Fibroblast of mammary gland (primary cell): ENCODE measurements at regions not wholly inside any gene's neighbourhood (a gene's known extent, or its start where the extent isn't known, plus 50 kb on each side); places are given as distances from the start of the nearest gene placed in this dataset.

Experiments used
- DNase-seq: peaks from one replicate; pipeline ENCODE4 v3.0.0-alpha.2; 2010; ENCODE audit warnings: low read depth
- H3K4me3 ChIP-seq: 2 replicates; pipeline ENCODE4 v1.5.1; 2011; ENCODE audit warnings: low read depth, mild to moderate bottlenecking, low read length, moderate library complexity; ENCODE audit not compliant: control insufficient read depth
- TF ChIP-seq, protein P1 (sequence below): conservative IDR thresholded peaks from 2 replicates; pipeline ENCODE4 v1.5.1; 2011; ENCODE audit warnings: low read depth, low read length, inconsistent platforms; ENCODE audit not compliant: control insufficient read depth, insufficient read depth

DNA sequence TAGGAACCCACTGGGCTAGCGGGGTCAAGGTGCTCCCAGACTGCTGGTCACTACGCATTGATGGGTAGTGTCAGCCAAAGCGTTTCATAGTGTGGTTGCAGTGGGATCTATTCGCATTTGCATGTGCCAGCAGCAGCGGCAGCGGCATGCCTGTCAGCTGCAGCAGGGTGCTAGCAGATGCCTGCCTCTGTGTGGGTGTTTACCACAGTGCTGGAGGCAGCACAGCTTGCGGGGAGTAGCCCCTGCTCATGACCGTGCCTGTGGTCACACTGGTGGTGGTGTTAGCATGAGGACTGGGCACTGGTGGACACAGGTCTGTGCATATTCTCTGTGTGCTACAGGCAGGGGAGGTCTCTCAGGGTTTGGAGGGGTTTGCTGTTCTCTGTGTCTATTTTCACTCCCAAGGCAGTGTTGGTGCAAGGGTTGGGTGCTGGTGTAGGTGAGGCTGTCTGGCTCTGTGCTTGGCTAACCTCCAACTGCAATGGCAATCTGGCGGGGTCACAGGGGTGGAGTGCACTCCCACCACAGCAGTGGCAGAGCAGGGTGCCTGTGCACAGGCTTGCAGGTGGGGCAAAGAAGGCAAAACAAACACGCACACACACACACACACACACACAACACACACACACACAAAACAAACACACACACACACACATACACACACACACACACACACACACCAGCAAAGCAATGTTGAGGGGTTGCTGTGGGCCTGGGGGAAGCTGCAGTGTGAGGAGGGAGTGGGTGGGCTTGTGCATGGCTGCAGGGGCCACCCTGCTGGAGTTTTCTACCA lies 184.4 kb downstream of the GLUD2 start:
- no peak for DNase-seq
- no peak overlapping the region for H3K4me3 ChIP-seq
- TF ChIP-seq, protein P1, sequence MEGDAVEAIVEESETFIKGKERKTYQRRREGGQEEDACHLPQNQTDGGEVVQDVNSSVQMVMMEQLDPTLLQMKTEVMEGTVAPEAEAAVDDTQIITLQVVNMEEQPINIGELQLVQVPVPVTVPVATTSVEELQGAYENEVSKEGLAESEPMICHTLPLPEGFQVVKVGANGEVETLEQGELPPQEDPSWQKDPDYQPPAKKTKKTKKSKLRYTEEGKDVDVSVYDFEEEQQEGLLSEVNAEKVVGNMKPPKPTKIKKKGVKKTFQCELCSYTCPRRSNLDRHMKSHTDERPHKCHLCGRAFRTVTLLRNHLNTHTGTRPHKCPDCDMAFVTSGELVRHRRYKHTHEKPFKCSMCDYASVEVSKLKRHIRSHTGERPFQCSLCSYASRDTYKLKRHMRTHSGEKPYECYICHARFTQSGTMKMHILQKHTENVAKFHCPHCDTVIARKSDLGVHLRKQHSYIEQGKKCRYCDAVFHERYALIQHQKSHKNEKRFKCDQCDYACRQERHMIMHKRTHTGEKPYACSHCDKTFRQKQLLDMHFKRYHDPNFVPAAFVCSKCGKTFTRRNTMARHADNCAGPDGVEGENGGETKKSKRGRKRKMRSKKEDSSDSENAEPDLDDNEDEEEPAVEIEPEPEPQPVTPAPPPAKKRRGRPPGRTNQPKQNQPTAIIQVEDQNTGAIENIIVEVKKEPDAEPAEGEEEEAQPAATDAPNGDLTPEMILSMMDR, result no peak

DNA sequence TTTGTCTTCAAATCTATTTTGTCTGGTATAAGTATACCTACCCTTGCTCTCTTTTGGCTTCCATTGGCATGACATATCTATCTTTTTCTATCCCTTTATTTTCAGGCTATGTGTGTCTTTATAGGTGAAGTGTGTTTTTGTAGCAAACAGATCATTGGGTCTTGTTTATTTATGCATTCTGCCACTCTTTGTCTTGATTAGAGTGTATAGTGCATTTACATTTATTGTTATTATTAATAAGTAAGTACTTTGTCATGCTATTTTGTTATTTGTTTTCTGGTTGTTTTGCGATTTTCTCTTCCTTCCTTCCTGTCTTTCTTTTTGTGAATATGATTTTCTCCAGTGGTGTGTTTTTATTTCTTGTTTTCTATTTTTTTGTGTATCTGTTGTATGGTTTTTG lies 188.6 kb downstream of the GLUD2 start:
- TF ChIP-seq, protein P1, result no peak

DNA sequence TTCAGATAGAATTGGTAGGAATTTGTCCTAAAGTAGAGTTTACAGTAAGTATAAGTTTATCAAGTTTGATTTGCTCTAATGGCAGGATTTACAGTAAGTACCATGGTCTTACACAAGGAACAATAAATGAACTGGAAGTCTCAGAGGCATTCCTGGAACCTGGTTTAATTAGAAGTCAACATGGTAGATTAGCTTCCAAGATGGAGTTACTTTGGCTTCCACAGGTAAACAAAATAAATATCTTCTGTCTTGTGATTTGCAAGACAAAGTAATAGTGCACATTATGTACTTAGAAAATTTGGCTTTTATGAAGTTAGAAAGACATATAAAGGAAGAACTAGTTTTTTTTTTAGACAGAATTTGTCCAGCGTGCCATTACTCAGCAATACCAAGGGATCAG lies 190.7 kb downstream of the GLUD2 start:
- no peak overlapping the region for H3K4me3 ChIP-seq
- TF ChIP-seq, protein P1, result no peak
- no peak for DNase-seq

More for the DNA sequence above, 188.6 kb downstream of the GLUD2 start:
- no peak overlapping the region for H3K4me3 ChIP-seq
- no peak for DNase-seq

DNA sequence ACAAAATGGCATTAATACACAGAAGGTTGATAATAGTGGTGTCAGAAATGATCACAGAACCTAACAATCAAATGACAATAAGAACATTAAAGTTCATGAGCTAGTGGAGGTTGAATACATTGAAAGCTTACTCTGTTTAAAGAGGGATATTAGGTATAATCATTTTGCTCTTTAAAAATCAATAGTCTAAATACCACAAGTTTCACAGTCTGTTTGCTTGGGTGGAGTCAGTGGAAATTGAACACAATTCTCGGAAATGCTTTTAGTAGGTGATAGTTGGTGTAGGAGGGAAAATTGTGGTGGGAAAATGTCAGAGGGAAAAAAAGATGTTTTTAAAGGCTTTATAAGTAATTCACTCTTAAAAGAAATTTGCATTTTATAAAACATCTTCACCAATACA lies 197.1 kb downstream of the GLUD2 start:
- DNase-seq, result no peak
- no peak overlapping the region for H3K4me3 ChIP-seq
- TF ChIP-seq, protein P1, result no peak

DNA sequence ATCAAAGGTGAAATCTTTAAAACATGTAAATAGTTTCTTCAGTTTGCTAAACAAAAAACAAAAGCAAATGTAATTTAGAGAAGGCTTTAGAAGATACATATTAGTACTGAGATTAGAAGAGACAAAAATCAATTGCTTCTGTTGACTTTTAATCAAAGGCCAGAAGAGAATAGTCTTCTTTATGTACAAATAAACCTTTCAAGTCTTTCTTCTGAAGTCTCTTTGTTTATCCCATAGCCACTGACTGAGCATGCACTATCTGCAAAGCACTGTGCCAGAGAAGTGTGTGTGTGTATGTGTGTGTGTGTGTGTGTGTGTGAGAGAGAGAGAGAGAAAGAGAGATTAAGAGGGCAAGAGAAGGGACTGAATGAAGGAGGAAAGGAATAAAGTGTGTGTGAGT lies 198.4 kb downstream of the GLUD2 start:
- no peak for DNase-seq
- no peak overlapping the region for H3K4me3 ChIP-seq
- TF ChIP-seq, protein P1, result no peak

DNA sequence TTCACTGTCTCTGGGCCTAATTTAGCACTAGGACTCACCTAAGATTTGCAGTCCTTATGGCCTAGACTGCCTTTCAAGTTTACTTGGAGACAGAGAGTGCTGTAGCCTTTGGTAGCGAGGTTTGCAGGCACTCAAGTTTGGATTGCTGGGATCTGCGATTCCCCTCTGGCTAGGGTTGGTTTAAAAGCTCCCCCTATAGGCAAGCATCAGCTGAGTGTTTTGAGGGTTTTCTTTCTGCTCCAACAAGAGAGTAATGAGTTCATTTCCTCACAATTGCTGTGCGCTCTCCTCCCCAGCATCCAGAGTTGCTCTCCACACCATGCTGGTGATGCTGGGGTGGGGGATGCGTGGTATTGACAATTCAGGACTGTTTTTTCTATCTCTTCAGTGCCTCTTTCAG lies 206.9 kb downstream of the GLUD2 start:
- DNase-seq, result peak; percentile 15
- TF ChIP-seq, protein P1, result peak; percentile 20

DNA sequence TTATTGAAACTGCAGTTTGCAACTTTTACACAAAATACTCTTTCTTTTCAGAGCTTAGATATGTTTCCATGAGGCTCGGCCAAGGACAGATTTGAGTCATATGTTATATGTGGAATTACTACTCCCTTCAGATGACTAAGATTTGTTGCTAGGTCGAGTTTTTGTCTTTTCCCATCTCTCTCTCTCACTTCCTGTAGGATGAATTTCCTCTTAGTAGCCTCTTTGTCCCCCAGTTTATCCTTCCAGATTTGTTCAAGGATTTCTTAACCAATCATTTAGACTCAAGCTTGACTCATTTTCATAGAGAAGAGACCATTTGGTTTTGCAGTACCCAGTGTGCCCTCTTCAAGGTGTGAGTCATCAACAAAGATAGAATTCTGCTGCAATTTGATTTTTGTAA lies 209.2 kb downstream of the GLUD2 start:
- TF ChIP-seq, protein P1, result no peak
- no peak overlapping the region for H3K4me3 ChIP-seq
- peak; percentile 88 for DNase-seq

More for the DNA sequence above, 206.9 kb downstream of the GLUD2 start:
- H3K4me3 ChIP-seq, result no peak overlapping the region
